ENCODE measurements at regions not wholly inside any gene's neighbourhood (a gene's known extent, or its start where the extent isn't known, plus 50 kb on each side); places are given as distances from the start of the nearest gene placed in this dataset.

DNA sequence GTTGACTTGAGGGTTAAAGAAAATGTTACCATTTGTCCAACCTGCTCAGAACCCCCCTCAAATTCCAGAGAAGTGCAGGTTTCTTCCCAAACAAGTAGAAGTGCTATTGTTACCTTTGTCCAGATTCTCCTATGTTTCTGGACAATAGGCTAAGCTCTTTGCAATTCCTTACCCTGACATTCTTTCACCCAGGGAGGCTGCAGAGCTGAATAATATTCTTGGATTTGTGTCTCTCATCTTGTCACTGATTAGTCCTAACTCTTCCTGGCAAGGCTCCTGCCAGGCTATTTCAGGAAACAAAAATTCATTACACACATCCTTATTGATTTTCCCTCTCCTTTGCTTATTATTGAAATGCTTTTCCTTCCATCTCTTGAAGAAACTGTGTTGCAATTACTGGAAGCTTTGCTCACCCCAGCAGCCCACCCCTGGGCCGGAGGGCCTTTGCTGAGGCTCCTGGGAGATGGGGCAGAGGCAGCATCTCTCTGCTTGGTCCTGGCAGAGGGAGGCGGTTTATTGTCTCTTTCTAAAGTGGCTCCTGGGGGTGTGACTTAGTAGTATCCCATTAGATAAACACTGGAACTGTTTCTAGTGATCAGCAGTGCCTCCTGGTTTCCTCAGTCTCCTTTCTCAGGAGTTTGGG is 207.5 kb upstream of the PELI2 start:
- no peak for DNase-seq (ENCODE audit: low spot score)
- POLR2A ChIA-PET (ENCODE audit: low non-redundant PET) = no interaction called here
- H3K4me3 ChIP-seq (ENCODE audit: low read depth, low read length, poor library complexity, severe bottlenecking) = no peak overlapping the region
- CTCF ChIA-PET = no interaction called here
- H3K27me3 ChIP-seq (replicated peaks; ENCODE audit: insufficient read depth, low read depth, low read length, poor library complexity) = no peaks in the 10 kb centered on the region
- intact Hi-C loops (cut with micrococcal nuclease; ENCODE audit: unreplicated experiment) = no loop called here
- no peak for TF ChIP-seq EZH2 (IDR thresholded peaks at IDR 0.05; ENCODE audit: borderline replicate concordance, low read depth, low read length, poor library complexity, severe bottlenecking)
- TF ChIP-seq, protein P1, sequence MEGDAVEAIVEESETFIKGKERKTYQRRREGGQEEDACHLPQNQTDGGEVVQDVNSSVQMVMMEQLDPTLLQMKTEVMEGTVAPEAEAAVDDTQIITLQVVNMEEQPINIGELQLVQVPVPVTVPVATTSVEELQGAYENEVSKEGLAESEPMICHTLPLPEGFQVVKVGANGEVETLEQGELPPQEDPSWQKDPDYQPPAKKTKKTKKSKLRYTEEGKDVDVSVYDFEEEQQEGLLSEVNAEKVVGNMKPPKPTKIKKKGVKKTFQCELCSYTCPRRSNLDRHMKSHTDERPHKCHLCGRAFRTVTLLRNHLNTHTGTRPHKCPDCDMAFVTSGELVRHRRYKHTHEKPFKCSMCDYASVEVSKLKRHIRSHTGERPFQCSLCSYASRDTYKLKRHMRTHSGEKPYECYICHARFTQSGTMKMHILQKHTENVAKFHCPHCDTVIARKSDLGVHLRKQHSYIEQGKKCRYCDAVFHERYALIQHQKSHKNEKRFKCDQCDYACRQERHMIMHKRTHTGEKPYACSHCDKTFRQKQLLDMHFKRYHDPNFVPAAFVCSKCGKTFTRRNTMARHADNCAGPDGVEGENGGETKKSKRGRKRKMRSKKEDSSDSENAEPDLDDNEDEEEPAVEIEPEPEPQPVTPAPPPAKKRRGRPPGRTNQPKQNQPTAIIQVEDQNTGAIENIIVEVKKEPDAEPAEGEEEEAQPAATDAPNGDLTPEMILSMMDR (conservative IDR thresholded peaks at IDR 0.05; ENCODE audit: low read depth, low read length) = no peak
- no peaks in the 10 kb centered on the region for H3K36me3 ChIP-seq (ENCODE audit: insufficient read depth, low read length, poor library complexity, severe bottlenecking)
- H3K27ac ChIP-seq (ENCODE audit: low read depth, low read length, poor library complexity, severe bottlenecking) = no peak overlapping the region
- no TSS peak for BruUV-seq (replicated peaks)
- H3K4me1 ChIP-seq (ENCODE audit: insufficient read depth, low read length, poor library complexity, severe bottlenecking) = no peaks in the 10 kb centered on the region
- H3K9me3 ChIP-seq (ENCODE audit: low read depth, low read length, poor library complexity, severe bottlenecking) = no peaks in the 10 kb centered on the region

GRCh38 chr14:55911776-55912175 is 206.4 kb upstream of the PELI2 start:
- no peak for DNase-seq (ENCODE audit: low spot score)
- no TSS peak for BruUV-seq (replicated peaks)
- ChIA-PET POLR2A (ENCODE audit: low non-redundant PET) (no interaction called here), CTCF (no interaction called here)
- no peaks in the 10 kb centered on the region for H3K4me1 ChIP-seq (ENCODE audit: insufficient read depth, low read length, poor library complexity, severe bottlenecking)
- no peaks in the 10 kb centered on the region for H3K36me3 ChIP-seq (ENCODE audit: insufficient read depth, low read length, poor library complexity, severe bottlenecking)
- H3K4me3 ChIP-seq (ENCODE audit: low read depth, low read length, poor library complexity, severe bottlenecking) = no peak overlapping the region
- intact Hi-C loops (cut with micrococcal nuclease; ENCODE audit: unreplicated experiment) = no loop called here
- H3K27me3 ChIP-seq (replicated peaks; ENCODE audit: insufficient read depth, low read depth, low read length, poor library complexity) = no peaks in the 10 kb centered on the region
- no peaks in the 10 kb centered on the region for H3K9me3 ChIP-seq (ENCODE audit: low read depth, low read length, poor library complexity, severe bottlenecking)
- H3K27ac ChIP-seq (ENCODE audit: low read depth, low read length, poor library complexity, severe bottlenecking) = no peak overlapping the region
- no peak for TF ChIP-seq EZH2 (IDR thresholded peaks at IDR 0.05; ENCODE audit: borderline replicate concordance, low read depth, low read length, poor library complexity, severe bottlenecking)
- TF ChIP-seq, protein P1 (conservative IDR thresholded peaks at IDR 0.05; ENCODE audit: low read depth, low read length) = no peak

DNA sequence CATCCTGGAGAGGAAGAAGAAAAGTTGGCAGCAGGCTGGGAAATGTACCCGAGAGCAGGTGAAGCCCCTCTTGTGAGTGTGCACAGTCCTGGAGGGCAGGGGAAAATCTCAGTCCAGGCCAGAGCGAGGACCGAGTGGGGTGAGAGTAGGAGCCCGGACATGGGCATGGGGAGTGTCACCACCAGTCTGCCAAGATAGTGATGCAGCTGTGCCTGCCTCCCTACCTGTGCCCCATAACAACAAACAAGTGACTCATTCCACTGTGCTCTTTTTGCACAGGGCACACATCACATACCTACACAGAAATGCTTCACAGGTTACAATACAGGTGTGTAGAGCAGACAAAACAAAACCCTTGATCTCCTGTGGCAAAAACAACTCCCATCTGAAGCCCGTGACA is 205.9 kb upstream of the PELI2 start:
- POLR2A ChIA-PET (ENCODE audit: low non-redundant PET) = no interaction called here
- no peak overlapping the region for H3K27ac ChIP-seq (ENCODE audit: low read depth, low read length, poor library complexity, severe bottlenecking)
- H3K4me1 ChIP-seq (ENCODE audit: insufficient read depth, low read length, poor library complexity, severe bottlenecking) = no peaks in the 10 kb centered on the region
- no peaks in the 10 kb centered on the region for H3K27me3 ChIP-seq (replicated peaks; ENCODE audit: insufficient read depth, low read depth, low read length, poor library complexity)
- TF ChIP-seq EZH2 (IDR thresholded peaks at IDR 0.05; ENCODE audit: borderline replicate concordance, low read depth, low read length, poor library complexity, severe bottlenecking) = no peak
- TF ChIP-seq, protein P1 (conservative IDR thresholded peaks at IDR 0.05; ENCODE audit: low read depth, low read length) = no peak
- intact Hi-C loops (cut with micrococcal nuclease; ENCODE audit: unreplicated experiment) = no loop called here
- no peaks in the 10 kb centered on the region for H3K9me3 ChIP-seq (ENCODE audit: low read depth, low read length, poor library complexity, severe bottlenecking)
- BruUV-seq (replicated peaks) = no TSS peak
- no peaks in the 10 kb centered on the region for H3K36me3 ChIP-seq (ENCODE audit: insufficient read depth, low read length, poor library complexity, severe bottlenecking)
- DNase-seq (ENCODE audit: low spot score) = no peak
- H3K4me3 ChIP-seq (ENCODE audit: low read depth, low read length, poor library complexity, severe bottlenecking) = no peak overlapping the region
- CTCF ChIA-PET = no interaction called here
